Neural cell (in vitro differentiated cells): ENCODE measurements at regions not wholly inside any gene's neighbourhood (a gene's known extent, or its start where the extent isn't known, plus 50 kb on each side); places are given as distances from the start of the nearest gene placed in this dataset.
"Not testable (repeated sequence)": the region's sequence is repeated elsewhere in the genome, so short reads cannot be mapped to it uniquely, and the experiment has no call there.

ENCODE experiments used
- H2AFZ ChIP-seq: fragments of 200-600, 300-800 bp; sonication (generic), shearing (Covaris generic); 2 replicates; pipeline ENCODE4 v1.6.0; 2014; ENCODE audit warnings: low read depth, mild to moderate bottlenecking, antibody characterized with exemption, low read length, moderate library complexity
- H3F3A ChIP-seq: fragments of 200-600 bp; shearing (Covaris generic); 2 replicates; pipeline ENCODE4 v1.6.1; 2016; ENCODE audit warnings: mild to moderate bottlenecking, moderate library complexity, mixed read lengths, antibody characterized with exemption, low read length; ENCODE audit not compliant: insufficient read depth, poor library complexity, severe bottlenecking
- H3K27ac ChIP-seq: fragments of 200-600, 300-800 bp; sonication (generic), shearing (Covaris generic); 2 replicates; pipeline ENCODE4 v1.5.1; 2014; ENCODE audit warnings: mild to moderate bottlenecking, low read length, moderate library complexity
- H3K27me3 ChIP-seq: fragments of 300-800, 200-600 bp; sonication (generic), shearing (Covaris generic); 2 replicates; pipeline ENCODE4 v1.6.0; 2014; ENCODE audit warnings: mild to moderate bottlenecking, low read depth, low read length, moderate library complexity; ENCODE audit not compliant: insufficient read depth
- H3K36me3 ChIP-seq: fragments of 300-800, 200-600 bp; sonication (generic), shearing (Covaris generic); 2 replicates; pipeline ENCODE4 v1.5.1; 2014; ENCODE audit warnings: mild to moderate bottlenecking, antibody characterized with exemption, low read length, moderate library complexity; ENCODE audit not compliant: insufficient read depth
- H3K4me2 ChIP-seq: fragments of 300-800, 200-600 bp; sonication (generic), shearing (Covaris generic); 2 replicates; pipeline ENCODE4 v1.6.0; 2014; ENCODE audit warnings: mild to moderate bottlenecking, low read length
- H3K4me3 ChIP-seq: fragments of 300-800, 200-600 bp; sonication (generic), shearing (Covaris generic); 2 replicates; pipeline ENCODE4 v1.5.1; 2014; ENCODE audit warnings: mild to moderate bottlenecking, low read length, moderate library complexity
- H3K79me2 ChIP-seq: fragments of 200-600 bp; shearing (Covaris generic); replicated peaks from 2 replicates; pipeline ENCODE4 v1.6.0; 2014; ENCODE audit warnings: mild to moderate bottlenecking, low read length, moderate library complexity; ENCODE audit not compliant: insufficient read depth
- H3K9ac ChIP-seq: fragments of 300-800, 200-600 bp; sonication (generic), shearing (Covaris generic); 2 replicates; pipeline ENCODE4 v1.6.1; 2016; ENCODE audit warnings: mild to moderate bottlenecking, low read length, mixed read lengths
- H3K9me2 ChIP-seq: fragments of 200-600 bp; shearing (Covaris generic); 2 replicates; pipeline ENCODE4 v1.6.1; 2016; ENCODE audit warnings: mild to moderate bottlenecking, low read length, mixed read lengths; ENCODE audit not compliant: insufficient read depth
- H3K9me3 ChIP-seq: fragments of 200-600, 300-800 bp; sonication (generic), shearing (Covaris generic); 2 replicates; pipeline ENCODE4 v1.6.1; 2016; ENCODE audit warnings: mild to moderate bottlenecking, mixed run types, low read length, moderate library complexity, mixed read lengths
- H4K20me1 ChIP-seq: fragments of 200-600 bp; shearing (Covaris generic); 2 replicates; pipeline ENCODE4 v1.6.1; 2016; ENCODE audit warnings: mild to moderate bottlenecking, mixed run types; ENCODE audit not compliant: insufficient read depth
- EP300 ChIP-seq: fragments of 450-650 bp; conservative IDR thresholded peaks from 2 replicates; pipeline ENCODE4 v1.6.1; 2014; ENCODE audit warnings: antibody characterized with exemption, mild to moderate bottlenecking, moderate library complexity; ENCODE audit not compliant: poor library complexity, severe bottlenecking
- EZH2 ChIP-seq: fragments of 200-600, 300-800 bp; shearing (Covaris generic), sonication (generic); IDR thresholded peaks from 2 replicates; pipeline ENCODE4 v1.6.1; 2014; ENCODE audit warnings: antibody characterized with exemption, low read length, borderline replicate concordance, mild to moderate bottlenecking; ENCODE audit not compliant: insufficient read depth, poor library complexity, severe bottlenecking
- MXI1 ChIP-seq: fragments of 450-650 bp; conservative IDR thresholded peaks from 2 replicates; pipeline ENCODE4 v1.6.1; 2014; ENCODE audit warnings: antibody characterized with exemption, mild to moderate bottlenecking; ENCODE audit not compliant: poor library complexity, severe bottlenecking
- POLR2AphosphoS5 ChIP-seq: IDR thresholded peaks from 2 replicates; pipeline ENCODE4 v1.6.1; 2012
- RAD21 ChIP-seq: fragments of 450-650 bp; conservative IDR thresholded peaks from 2 replicates; pipeline ENCODE4 v1.6.1; 2014; ENCODE audit warnings: antibody characterized with exemption, mild to moderate bottlenecking, moderate library complexity
- SMC3 ChIP-seq: fragments of 450-650 bp; conservative IDR thresholded peaks from 2 replicates; pipeline ENCODE4 v1.6.1; 2014; ENCODE audit warnings: antibody characterized with exemption, mild to moderate bottlenecking, moderate library complexity; ENCODE audit not compliant: poor library complexity
- TAF1 ChIP-seq: IDR thresholded peaks from 2 replicates; pipeline ENCODE4 v1.6.1; 2012; ENCODE audit warnings: low read depth
- TF ChIP-seq, protein P1 (sequence below): IDR thresholded peaks from 2 replicates; pipeline ENCODE4 v1.6.1; 2012; ENCODE audit warnings: borderline replicate concordance
- TF ChIP-seq, protein P2 (sequence below): fragments of 450-650 bp; IDR thresholded peaks from 2 replicates; pipeline ENCODE4 v1.5.1; 2014; ENCODE audit warnings: antibody characterized with exemption, mild to moderate bottlenecking, moderate library complexity; ENCODE audit not compliant: poor library complexity, severe bottlenecking

- H3K27me3 ChIP-seq: no peaks in the 10 kb centered on the region
- H3K4me2 ChIP-seq: no peak overlapping the region
- TF ChIP-seq EZH2 (no peak), EP300 (peak; percentile 44)
Measured at GRCh38 chrX:8043546-8043945, 116.3 kb upstream of the PNPLA4 start.

GRCh38 chrX:8043121-8043520 is 115.9 kb upstream of the PNPLA4 start:
- TF ChIP-seq MXI1 (no peak), RAD21 (no peak), EZH2 (no peak), TAF1 (no peak)
- Histone ChIP-seq H4K20me1 (no peaks in the 10 kb centered on the region), H3K4me3 (no peak overlapping the region), H3K9me2 (no peaks in the 10 kb centered on the region), H3K27me3 (no peaks in the 10 kb centered on the region), H3K4me2 (no peak overlapping the region), H3K9me3 (no peaks in the 10 kb centered on the region), H3K27ac (peak overlapping the region; percentile 31), H3K9ac (no peak overlapping the region), H3K79me2 (no peaks in the 10 kb centered on the region), H2AFZ (no peak overlapping the region), H3F3A (no peaks in the 10 kb centered on the region), H3K36me3 (no peaks in the 10 kb centered on the region)

More at GRCh38 chrX:8043546-8043945, 116.3 kb upstream of the PNPLA4 start:
- Histone ChIP-seq H3K9ac (no peak overlapping the region), H3K9me3 (no peaks in the 10 kb centered on the region), H3K27ac (peak overlapping the region; percentile 31), H2AFZ (no peak overlapping the region), H3K79me2 (no peaks in the 10 kb centered on the region), H3F3A (no peaks in the 10 kb centered on the region), H3K4me3 (no peak overlapping the region), H3K9me2 (no peaks in the 10 kb centered on the region), H4K20me1 (no peaks in the 10 kb centered on the region), H3K36me3 (no peaks in the 10 kb centered on the region)

- H4K20me1 ChIP-seq: no peaks in the 10 kb centered on the region
- H2AFZ ChIP-seq: no peak overlapping the region
- no peaks in the 10 kb centered on the region for H3K9me3 ChIP-seq
- no peaks in the 10 kb centered on the region for H3K9me2 ChIP-seq
- no peak overlapping the region for H3K9ac ChIP-seq
- H3K4me3 ChIP-seq: no peak overlapping the region
- TF ChIP-seq, protein P1, sequence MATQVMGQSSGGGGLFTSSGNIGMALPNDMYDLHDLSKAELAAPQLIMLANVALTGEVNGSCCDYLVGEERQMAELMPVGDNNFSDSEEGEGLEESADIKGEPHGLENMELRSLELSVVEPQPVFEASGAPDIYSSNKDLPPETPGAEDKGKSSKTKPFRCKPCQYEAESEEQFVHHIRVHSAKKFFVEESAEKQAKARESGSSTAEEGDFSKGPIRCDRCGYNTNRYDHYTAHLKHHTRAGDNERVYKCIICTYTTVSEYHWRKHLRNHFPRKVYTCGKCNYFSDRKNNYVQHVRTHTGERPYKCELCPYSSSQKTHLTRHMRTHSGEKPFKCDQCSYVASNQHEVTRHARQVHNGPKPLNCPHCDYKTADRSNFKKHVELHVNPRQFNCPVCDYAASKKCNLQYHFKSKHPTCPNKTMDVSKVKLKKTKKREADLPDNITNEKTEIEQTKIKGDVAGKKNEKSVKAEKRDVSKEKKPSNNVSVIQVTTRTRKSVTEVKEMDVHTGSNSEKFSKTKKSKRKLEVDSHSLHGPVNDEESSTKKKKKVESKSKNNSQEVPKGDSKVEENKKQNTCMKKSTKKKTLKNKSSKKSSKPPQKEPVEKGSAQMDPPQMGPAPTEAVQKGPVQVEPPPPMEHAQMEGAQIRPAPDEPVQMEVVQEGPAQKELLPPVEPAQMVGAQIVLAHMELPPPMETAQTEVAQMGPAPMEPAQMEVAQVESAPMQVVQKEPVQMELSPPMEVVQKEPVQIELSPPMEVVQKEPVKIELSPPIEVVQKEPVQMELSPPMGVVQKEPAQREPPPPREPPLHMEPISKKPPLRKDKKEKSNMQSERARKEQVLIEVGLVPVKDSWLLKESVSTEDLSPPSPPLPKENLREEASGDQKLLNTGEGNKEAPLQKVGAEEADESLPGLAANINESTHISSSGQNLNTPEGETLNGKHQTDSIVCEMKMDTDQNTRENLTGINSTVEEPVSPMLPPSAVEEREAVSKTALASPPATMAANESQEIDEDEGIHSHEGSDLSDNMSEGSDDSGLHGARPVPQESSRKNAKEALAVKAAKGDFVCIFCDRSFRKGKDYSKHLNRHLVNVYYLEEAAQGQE: no peak
- TF ChIP-seq, protein P2, sequence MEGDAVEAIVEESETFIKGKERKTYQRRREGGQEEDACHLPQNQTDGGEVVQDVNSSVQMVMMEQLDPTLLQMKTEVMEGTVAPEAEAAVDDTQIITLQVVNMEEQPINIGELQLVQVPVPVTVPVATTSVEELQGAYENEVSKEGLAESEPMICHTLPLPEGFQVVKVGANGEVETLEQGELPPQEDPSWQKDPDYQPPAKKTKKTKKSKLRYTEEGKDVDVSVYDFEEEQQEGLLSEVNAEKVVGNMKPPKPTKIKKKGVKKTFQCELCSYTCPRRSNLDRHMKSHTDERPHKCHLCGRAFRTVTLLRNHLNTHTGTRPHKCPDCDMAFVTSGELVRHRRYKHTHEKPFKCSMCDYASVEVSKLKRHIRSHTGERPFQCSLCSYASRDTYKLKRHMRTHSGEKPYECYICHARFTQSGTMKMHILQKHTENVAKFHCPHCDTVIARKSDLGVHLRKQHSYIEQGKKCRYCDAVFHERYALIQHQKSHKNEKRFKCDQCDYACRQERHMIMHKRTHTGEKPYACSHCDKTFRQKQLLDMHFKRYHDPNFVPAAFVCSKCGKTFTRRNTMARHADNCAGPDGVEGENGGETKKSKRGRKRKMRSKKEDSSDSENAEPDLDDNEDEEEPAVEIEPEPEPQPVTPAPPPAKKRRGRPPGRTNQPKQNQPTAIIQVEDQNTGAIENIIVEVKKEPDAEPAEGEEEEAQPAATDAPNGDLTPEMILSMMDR: no peak
- TF ChIP-seq SMC3 (no peak), POLR2AphosphoS5 (no peak), EP300 (no peak), RAD21 (no peak), MXI1 (no peak)
- H3K36me3 ChIP-seq: no peaks in the 10 kb centered on the region
- H3K4me2 ChIP-seq: no peak overlapping the region
- no peaks in the 10 kb centered on the region for H3K79me2 ChIP-seq
- H3K27me3 ChIP-seq: no peaks in the 10 kb centered on the region
- H3K27ac ChIP-seq: no peak overlapping the region
- no peaks in the 10 kb centered on the region for H3F3A ChIP-seq
Measured at GRCh38 chrX:8042304-8042703, 115.1 kb upstream of the PNPLA4 start.

GRCh38 chrX:8039711-8040110 is 112.5 kb upstream of the PNPLA4 start:
- not testable (repeated sequence) for H3K4me2 ChIP-seq, H3K9ac ChIP-seq, H3K4me3 ChIP-seq, H2AFZ ChIP-seq, H3K9me2 ChIP-seq, H3K27ac ChIP-seq, H3K9me3 ChIP-seq, H3K79me2 ChIP-seq, H3K27me3 ChIP-seq, H3K36me3 ChIP-seq, H3F3A ChIP-seq, H4K20me1 ChIP-seq
